ENCODE measurements at regions not wholly inside any gene's neighbourhood (a gene's known extent, or its start where the extent isn't known, plus 50 kb on each side); places are given as distances from the start of the nearest gene placed in this dataset.
"Not testable (repeated sequence)": the region's sequence is repeated elsewhere in the genome, so short reads cannot be mapped to it uniquely, and the experiment has no call there.

- Histone ChIP-seq H3K27ac (ENCODE audit: low read length) (no peak overlapping the region), H3K27me3 (ENCODE audit: insufficient read depth, low read length, poor library complexity) (no peaks in the 10 kb centered on the region), H2AFZ (ENCODE audit: low read depth, low read length) (0 out of 2 replicates have a peak overlapping the region, but pooled peaks have one; percentile 10), H3K9ac (ENCODE audit: low read depth, low read length) (no peak overlapping the region), H4K20me1 (ENCODE audit: insufficient read depth, low read length) (no peaks in the 10 kb centered on the region), H3K9me3 (ENCODE audit: insufficient read depth, low read length, severe bottlenecking) (peaks cover 2% of the 10 kb centered on the region), H3K4me2 (ENCODE audit: insufficient read depth, low read length) (no peak overlapping the region), H3K36me3 (ENCODE audit: insufficient read depth, low read length) (no peaks in the 10 kb centered on the region), H3K79me2 (ENCODE audit: insufficient read depth, low read length) (no peaks in the 10 kb centered on the region), H3K4me1 (ENCODE audit: insufficient read depth, low read length) (no peaks in the 10 kb centered on the region), H3K4me3 (ENCODE audit: low read depth in 1 of 2, low read length in 2 of 2) (no peak overlapping the region)
- TF ChIP-seq, protein P1, sequence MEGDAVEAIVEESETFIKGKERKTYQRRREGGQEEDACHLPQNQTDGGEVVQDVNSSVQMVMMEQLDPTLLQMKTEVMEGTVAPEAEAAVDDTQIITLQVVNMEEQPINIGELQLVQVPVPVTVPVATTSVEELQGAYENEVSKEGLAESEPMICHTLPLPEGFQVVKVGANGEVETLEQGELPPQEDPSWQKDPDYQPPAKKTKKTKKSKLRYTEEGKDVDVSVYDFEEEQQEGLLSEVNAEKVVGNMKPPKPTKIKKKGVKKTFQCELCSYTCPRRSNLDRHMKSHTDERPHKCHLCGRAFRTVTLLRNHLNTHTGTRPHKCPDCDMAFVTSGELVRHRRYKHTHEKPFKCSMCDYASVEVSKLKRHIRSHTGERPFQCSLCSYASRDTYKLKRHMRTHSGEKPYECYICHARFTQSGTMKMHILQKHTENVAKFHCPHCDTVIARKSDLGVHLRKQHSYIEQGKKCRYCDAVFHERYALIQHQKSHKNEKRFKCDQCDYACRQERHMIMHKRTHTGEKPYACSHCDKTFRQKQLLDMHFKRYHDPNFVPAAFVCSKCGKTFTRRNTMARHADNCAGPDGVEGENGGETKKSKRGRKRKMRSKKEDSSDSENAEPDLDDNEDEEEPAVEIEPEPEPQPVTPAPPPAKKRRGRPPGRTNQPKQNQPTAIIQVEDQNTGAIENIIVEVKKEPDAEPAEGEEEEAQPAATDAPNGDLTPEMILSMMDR (IDR thresholded peaks at IDR 0.05; ENCODE audit: borderline replicate concordance, extremely low read depth, low read length, poor library complexity, severe bottlenecking), result no peak
- no peak for TF ChIP-seq EZH2 (IDR thresholded peaks at IDR 0.05; ENCODE audit: borderline replicate concordance, low read depth, low read length, severe bottlenecking)
- no peak for DNase-seq
- ATAC-seq (ENCODE audit: insufficient read depth, low read depth), result no peak
Measured at GRCh38 chr5:101346447-101346846, 443.4 kb upstream of the ST8SIA4 start.

DNA sequence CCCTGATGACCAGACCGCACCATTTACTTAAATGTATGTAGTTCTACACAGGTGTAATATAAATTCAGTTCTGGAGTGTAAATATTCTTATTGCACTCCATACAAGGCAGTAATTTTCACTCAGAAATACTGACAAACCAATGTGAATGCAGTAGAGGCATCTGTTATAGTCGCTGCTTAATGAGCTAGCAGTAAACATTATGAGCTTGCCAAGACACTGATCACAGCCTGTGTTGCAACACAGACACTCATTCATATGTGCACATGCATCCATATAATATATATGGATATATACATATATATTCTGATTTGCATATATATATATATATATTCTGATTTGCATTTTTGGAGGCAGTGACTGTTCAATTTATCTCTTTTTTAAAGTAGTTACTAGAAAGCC is 435.1 kb upstream of the ST8SIA4 start:
- Histone ChIP-seq H3K4me2 (ENCODE audit: insufficient read depth, low read length) (no peak overlapping the region), H3K4me1 (ENCODE audit: insufficient read depth, low read length) (no peaks in the 10 kb centered on the region)

GRCh38 chr5:101327816-101328215 is 424.7 kb upstream of the ST8SIA4 start:
- no peaks in the 10 kb centered on the region for H3K4me1 ChIP-seq (ENCODE audit: insufficient read depth, low read length)
- no peak overlapping the region for H3K9ac ChIP-seq (ENCODE audit: low read depth, low read length)
- no peaks in the 10 kb centered on the region for H3K27me3 ChIP-seq (ENCODE audit: insufficient read depth, low read length, poor library complexity)
- H3K4me2 ChIP-seq (ENCODE audit: insufficient read depth, low read length), result no peak overlapping the region
- no peaks in the 10 kb centered on the region for H3K9me3 ChIP-seq (ENCODE audit: insufficient read depth, low read length, severe bottlenecking)
- no peak for DNase-seq
- H3K36me3 ChIP-seq (ENCODE audit: insufficient read depth, low read length), result no peaks in the 10 kb centered on the region
- no peak overlapping the region for H2AFZ ChIP-seq (ENCODE audit: low read depth, low read length)
- no peak overlapping the region for H3K4me3 ChIP-seq (ENCODE audit: low read depth in 1 of 2, low read length in 2 of 2)
- H3K27ac ChIP-seq (ENCODE audit: low read length), result no peak overlapping the region
- ATAC-seq (ENCODE audit: insufficient read depth, low read depth), result no peak
- H3K79me2 ChIP-seq (ENCODE audit: insufficient read depth, low read length), result no peaks in the 10 kb centered on the region
- TF ChIP-seq, protein P1 (IDR thresholded peaks at IDR 0.05; ENCODE audit: borderline replicate concordance, extremely low read depth, low read length, poor library complexity, severe bottlenecking), result no peak
- TF ChIP-seq EZH2 (IDR thresholded peaks at IDR 0.05; ENCODE audit: borderline replicate concordance, low read depth, low read length, severe bottlenecking), result no peak
- no peaks in the 10 kb centered on the region for H4K20me1 ChIP-seq (ENCODE audit: insufficient read depth, low read length)

More for the DNA sequence above, 435.1 kb upstream of the ST8SIA4 start:
- Histone ChIP-seq H3K36me3 (ENCODE audit: insufficient read depth, low read length) (no peaks in the 10 kb centered on the region), H3K9ac (ENCODE audit: low read depth, low read length) (no peak overlapping the region), H3K79me2 (ENCODE audit: insufficient read depth, low read length) (no peaks in the 10 kb centered on the region), H3K9me3 (ENCODE audit: insufficient read depth, low read length, severe bottlenecking) (no peaks in the 10 kb centered on the region), H3K27me3 (ENCODE audit: insufficient read depth, low read length, poor library complexity) (no peaks in the 10 kb centered on the region), H3K27ac (ENCODE audit: low read length) (no peak overlapping the region), H3K4me3 (ENCODE audit: low read depth in 1 of 2, low read length in 2 of 2) (no peak overlapping the region), H2AFZ (ENCODE audit: low read depth, low read length) (no peak overlapping the region), H4K20me1 (ENCODE audit: insufficient read depth, low read length) (no peaks in the 10 kb centered on the region)
- DNase-seq, result no peak
- no peak for ATAC-seq (ENCODE audit: insufficient read depth, low read depth)
- TF ChIP-seq EZH2 (IDR thresholded peaks at IDR 0.05; ENCODE audit: borderline replicate concordance, low read depth, low read length, severe bottlenecking), result no peak
- TF ChIP-seq, protein P1 (IDR thresholded peaks at IDR 0.05; ENCODE audit: borderline replicate concordance, extremely low read depth, low read length, poor library complexity, severe bottlenecking), result no peak

DNA sequence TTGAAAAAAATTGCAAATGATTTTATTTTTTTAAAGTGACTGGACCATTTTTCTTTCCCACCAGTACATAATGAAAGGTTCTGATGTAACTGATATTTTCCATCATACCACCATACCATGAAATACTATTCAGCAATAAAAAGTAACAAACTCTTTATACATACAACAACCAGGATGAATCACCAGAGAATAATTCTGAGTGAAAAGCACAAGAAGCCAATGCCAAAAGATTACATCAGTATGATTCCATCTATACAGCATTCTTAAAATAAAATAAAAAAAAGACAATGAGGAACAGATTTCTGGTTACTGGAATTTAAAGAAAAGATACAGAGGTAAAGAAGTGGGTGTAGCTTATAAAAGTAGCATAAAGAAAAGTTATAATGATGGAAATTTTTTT is 423.7 kb upstream of the ST8SIA4 start:
- no peaks in the 10 kb centered on the region for H3K27me3 ChIP-seq (ENCODE audit: insufficient read depth, low read length, poor library complexity)
- H3K9me3 ChIP-seq (ENCODE audit: insufficient read depth, low read length, severe bottlenecking), result no peaks in the 10 kb centered on the region
- TF ChIP-seq EZH2 (IDR thresholded peaks at IDR 0.05; ENCODE audit: borderline replicate concordance, low read depth, low read length, severe bottlenecking), result no peak
- TF ChIP-seq, protein P1 (IDR thresholded peaks at IDR 0.05; ENCODE audit: borderline replicate concordance, extremely low read depth, low read length, poor library complexity, severe bottlenecking), result no peak
- H3K36me3 ChIP-seq (ENCODE audit: insufficient read depth, low read length), result no peaks in the 10 kb centered on the region
- no peak for ATAC-seq (ENCODE audit: insufficient read depth, low read depth)
- no peaks in the 10 kb centered on the region for H3K4me1 ChIP-seq (ENCODE audit: insufficient read depth, low read length)
- no peak for DNase-seq
- H4K20me1 ChIP-seq (ENCODE audit: insufficient read depth, low read length), result no peaks in the 10 kb centered on the region
- no peak overlapping the region for H3K9ac ChIP-seq (ENCODE audit: low read depth, low read length)
- H3K79me2 ChIP-seq (ENCODE audit: insufficient read depth, low read length), result no peaks in the 10 kb centered on the region
- no peak overlapping the region for H3K4me2 ChIP-seq (ENCODE audit: insufficient read depth, low read length)
- H2AFZ ChIP-seq (ENCODE audit: low read depth, low read length), result no peak overlapping the region
- H3K27ac ChIP-seq (ENCODE audit: low read length), result no peak overlapping the region
- H3K4me3 ChIP-seq (ENCODE audit: low read depth in 1 of 2, low read length in 2 of 2), result no peak overlapping the region

DNA sequence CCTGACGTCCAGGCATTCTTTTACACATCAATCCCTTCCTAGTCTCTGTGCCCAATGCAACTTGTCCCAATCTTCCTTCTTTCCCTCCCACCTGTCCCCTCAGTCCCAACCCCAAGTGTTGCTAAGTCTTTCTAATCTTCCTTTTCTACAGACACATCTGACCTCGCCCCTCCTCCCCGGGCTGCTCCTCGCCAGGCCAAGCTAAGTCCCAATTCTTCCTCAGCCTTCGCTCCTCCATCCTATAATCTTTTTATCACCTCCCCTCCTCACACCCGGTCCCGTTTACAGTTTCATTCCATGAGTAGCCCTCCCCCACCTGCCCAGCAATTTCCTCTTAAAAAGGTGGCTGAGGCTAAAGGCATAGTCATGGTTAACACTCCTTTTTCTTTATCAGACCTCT is 413.3 kb upstream of the ST8SIA4 start:
- not testable (repeated sequence) for H3K79me2 ChIP-seq (ENCODE audit: insufficient read depth, low read length); H3K27me3 ChIP-seq (ENCODE audit: insufficient read depth, low read length, poor library complexity); H3K4me1 ChIP-seq (ENCODE audit: insufficient read depth, low read length); H3K9ac ChIP-seq (ENCODE audit: low read depth, low read length); H3K4me3 ChIP-seq (ENCODE audit: low read depth in 1 of 2, low read length in 2 of 2); H3K27ac ChIP-seq (ENCODE audit: low read length); DNase-seq; ATAC-seq (ENCODE audit: insufficient read depth, low read depth); H2AFZ ChIP-seq (ENCODE audit: low read depth, low read length); H3K36me3 ChIP-seq (ENCODE audit: insufficient read depth, low read length); H3K9me3 ChIP-seq (ENCODE audit: insufficient read depth, low read length, severe bottlenecking); H3K4me2 ChIP-seq (ENCODE audit: insufficient read depth, low read length); H4K20me1 ChIP-seq (ENCODE audit: insufficient read depth, low read length)

All from DND-41 (cell line).